GM12875 (cell line): ENCODE measurements at regions not wholly inside any gene's neighbourhood (a gene's known extent, or its start where the extent isn't known, plus 50 kb on each side); places are given as distances from the start of the nearest gene placed in this dataset.

Experiments
- H3K4me3 ChIP-seq: one replicate; pipeline ENCODE4 v1.5.1; 2011; ENCODE audit warnings: low read depth, low read length, control low read depth
- CTCF ChIP-seq: IDR thresholded peaks from 2 replicates; pipeline ENCODE4 v1.5.1; 2011; ENCODE audit warnings: low read depth, mild to moderate bottlenecking, control low read depth, inconsistent platforms, low read length, moderate library complexity, borderline replicate concordance; ENCODE audit not compliant: insufficient read depth

DNA sequence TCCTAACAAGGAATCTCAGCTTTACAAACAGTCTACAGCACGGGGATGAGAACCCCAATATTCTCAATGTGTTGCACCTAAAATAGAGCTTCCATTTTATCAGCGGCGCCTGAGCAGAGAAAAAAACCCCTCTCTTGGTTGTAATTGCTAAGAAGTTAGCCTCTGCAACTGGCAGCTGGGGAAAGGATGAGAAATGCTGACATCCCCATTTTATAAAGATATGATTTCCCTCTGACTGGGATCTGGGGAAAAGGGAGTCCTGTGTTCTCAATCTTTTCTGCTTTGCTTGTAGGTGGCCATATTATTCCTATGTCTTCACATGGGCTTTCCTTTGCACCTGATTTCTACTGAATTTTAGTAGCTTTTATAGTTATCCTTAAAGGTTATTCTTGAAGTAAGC, 981.4 kb upstream of the DDX18 start:
- no peak for TF ChIP-seq CTCF
- H3K4me3 ChIP-seq: no peak overlapping the region

DNA sequence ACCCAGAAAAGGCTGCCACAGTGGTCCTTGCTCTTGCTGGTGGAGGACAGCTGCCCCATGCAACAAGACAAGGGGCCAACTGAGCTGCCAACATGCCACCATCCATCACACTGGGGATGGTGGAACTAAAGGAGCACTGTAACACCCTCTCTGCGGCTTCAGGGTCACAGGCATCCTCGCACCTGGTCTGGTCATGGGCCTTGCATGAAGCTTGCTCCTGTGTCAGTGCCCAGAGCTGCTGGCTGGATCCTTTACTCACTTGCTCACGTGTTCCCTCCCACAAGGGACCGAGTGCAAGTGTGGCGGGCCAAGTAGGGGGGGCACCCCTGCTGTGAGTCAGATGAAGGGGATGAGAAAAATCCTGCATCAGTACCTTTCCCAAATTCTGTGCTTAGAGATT, 972.3 kb upstream of the DDX18 start:
- H3K4me3 ChIP-seq: no peak overlapping the region
- TF ChIP-seq CTCF: no peak

DNA sequence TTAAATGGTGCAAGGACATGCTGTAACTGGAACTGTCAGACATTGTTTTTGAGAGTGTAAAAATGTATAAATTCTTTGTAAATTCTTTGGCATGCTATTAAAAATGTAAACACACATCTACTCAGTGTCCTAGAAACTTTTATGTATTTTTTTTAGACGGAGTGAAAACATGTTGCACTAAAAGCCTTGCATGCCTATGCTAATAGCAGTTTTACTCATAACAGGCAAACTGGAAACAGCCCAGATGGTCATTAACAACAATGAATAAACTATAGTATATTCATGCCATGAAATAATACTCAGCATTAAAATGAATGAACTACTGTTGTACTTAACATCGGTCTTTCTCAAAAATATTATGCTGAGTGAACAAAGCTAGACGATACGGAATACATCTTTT, 954.8 kb upstream of the DDX18 start:
- TF ChIP-seq CTCF: no peak
- H3K4me3 ChIP-seq: no peak overlapping the region

DNA sequence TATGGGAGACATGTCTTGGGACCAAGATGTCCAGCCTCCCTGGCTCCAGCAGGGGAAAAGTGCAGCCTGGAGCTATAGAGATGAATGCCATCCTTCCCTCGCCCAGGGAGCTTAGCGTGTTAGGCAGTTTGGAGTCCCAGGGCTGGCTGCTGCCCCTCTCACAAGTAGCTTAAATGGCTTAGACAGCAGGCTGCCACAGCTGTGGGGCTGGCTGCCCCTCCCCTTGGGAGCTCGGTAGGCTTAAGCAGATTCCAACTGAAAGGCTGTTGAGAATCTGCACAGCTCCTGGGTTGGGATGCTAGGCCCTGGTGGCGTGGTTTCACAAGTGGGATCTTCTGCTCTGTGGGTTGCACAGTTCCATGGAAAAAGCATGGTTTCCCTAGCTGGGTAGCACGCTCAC, 940.5 kb upstream of the DDX18 start:
- no peak overlapping the region for H3K4me3 ChIP-seq
- TF ChIP-seq CTCF: no peak

- TF ChIP-seq CTCF: no peak
- H3K4me3 ChIP-seq: no peak overlapping the region
These were observed 937.2 kb upstream of the DDX18 start for GRCh38 chr2:116877274-116877673.

- no peak for TF ChIP-seq CTCF
- no peak overlapping the region for H3K4me3 ChIP-seq
These were observed 936.5 kb upstream of the DDX18 start for GRCh38 chr2:116877944-116878343.

DNA sequence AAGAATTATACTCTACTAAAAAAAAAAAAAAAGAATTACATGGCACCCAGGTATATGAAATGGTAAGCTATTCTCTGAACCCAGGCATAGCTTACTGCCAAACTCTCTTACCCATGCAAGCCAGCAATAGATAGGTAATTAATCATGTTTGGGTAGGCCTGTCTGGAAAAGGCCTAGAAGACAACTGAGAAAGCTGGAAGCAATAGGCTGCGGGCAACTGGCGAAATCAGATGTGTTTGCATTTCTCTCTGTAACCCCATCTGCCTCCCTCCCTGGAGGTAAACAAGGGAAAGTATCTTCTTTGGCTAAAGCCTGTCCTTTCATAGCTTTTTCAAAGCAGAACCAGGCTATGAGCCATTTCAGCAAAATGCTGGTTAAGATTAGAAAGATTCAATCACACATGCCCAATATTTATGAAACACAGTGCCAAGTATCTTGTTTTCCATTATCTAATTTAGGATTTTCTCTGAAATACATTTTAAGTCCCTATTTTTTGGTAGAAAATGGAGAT, 934.8 kb upstream of the DDX18 start:
- no peak for TF ChIP-seq CTCF
- no peak overlapping the region for H3K4me3 ChIP-seq
